ENCODE measurements at regions not wholly inside any gene's neighbourhood (a gene's known extent, or its start where the extent isn't known, plus 50 kb on each side); places are given as distances from the start of the nearest gene placed in this dataset.

DNA sequence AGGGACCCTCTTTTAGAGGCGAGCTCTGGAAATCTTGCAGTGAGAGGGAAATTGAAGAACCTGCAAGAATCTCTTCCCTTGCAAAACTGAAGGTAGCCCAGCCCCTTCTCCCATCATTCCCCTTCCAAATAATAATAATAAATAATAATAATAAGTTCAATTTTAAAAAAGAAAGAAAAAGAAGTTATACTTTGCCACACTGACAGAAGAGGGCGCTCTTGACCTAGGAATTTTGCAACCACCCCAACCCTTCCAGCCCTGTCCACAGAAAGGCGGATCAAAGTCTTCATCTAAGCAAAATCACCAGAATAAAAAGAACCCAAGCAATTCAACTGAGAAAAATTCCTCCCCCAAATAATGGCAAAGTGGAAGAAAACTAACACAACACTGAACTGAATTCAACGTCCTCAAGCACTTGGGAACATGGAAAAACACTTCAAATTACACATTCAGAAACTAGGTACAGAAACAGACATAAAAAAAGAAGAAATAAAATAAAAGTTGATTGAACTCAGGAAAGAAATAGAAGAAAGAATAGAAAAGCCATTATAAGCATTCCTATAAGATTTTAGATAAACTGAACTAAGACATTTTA lies 98.9 kb upstream of the GLS start:
- TF ChIP-seq GATA2 (IDR thresholded peaks at IDR 0.05; ENCODE audit: low read depth, low read length): no peak
- TF ChIP-seq GATA3 (IDR thresholded peaks at IDR 0.05; ENCODE audit: low read depth, low read length): no peak

All from SH-SY5Y (cell line).